ENCODE measurements at regions not wholly inside any gene's neighbourhood (a gene's known extent, or its start where the extent isn't known, plus 50 kb on each side); places are given as distances from the start of the nearest gene placed in this dataset.

DNA sequence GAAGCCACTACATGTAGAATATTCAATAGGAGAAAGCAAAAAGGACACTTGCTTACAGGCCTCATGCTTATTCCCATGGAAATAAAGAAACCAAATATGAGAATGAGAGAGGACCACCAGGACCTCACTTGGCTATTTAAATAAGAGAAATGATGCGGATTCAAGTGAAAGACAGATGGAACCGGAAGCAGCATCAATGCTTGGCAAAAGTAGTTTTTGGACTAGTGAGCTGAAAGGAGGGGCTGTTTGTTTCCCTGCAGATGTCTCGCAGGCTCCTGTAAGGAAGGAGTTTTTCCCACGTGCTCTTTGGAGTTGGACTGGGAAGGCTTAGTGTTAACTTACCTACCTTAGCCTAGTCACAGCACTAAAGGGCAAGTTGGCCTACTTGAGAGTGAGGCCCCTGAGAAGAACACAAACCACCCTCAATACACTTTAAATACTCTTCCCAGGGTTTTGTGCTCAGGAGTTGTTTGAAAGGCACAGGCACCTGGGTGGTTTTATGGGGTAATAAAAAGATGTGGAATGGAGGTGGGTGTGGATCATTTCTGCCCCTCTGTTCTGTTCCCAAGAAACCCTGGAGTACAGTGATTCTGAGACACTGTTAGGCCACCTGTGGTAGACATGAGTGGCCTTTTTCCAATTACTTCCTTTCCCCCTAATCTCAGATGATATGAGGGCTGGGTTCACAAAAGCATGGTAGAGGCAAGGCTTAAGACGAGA, 113.3 kb upstream of the C1GALT1C1 start:
- TF ChIP-seq CTCF (IDR thresholded peaks at IDR 0.05; ENCODE audit: low read length) (no peak), EZH2 (IDR thresholded peaks at IDR 0.05; ENCODE audit: borderline replicate concordance, low read length) (no peak)
